ENCODE measurements at regions not wholly inside any gene's neighbourhood (a gene's known extent, or its start where the extent isn't known, plus 50 kb on each side); places are given as distances from the start of the nearest gene placed in this dataset.

DNA sequence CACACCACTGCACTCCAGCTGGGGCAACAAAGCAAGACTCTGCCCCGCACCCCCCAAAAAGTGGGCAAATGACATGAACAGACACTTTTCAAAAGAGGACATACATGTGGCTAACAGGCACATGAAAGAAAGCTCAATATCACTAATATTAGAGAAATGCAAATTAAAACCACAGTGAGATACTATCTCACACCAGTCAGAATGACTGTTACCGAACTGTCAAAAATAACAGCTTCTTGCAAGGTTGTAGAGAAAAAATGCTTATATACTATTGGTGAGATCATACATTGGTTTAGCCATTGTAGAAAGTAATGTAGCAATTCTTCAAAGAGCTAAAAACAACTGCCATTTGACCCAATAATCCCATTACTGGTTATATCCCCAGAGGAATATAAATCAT is 99.5 kb upstream of the SPATA13 start:
- Histone ChIP-seq H3K27me3 (replicated peaks; ENCODE audit: control insufficient read depth, insufficient read depth, low read length, poor library complexity, severe bottlenecking) (no peaks in the 10 kb centered on the region), H3K36me3 (ENCODE audit: control insufficient read depth, insufficient read depth, low read length) (no peaks in the 10 kb centered on the region), H3K27ac (ENCODE audit: insufficient read depth, low read length, poor library complexity, severe bottlenecking) (no peak overlapping the region), H3K9me3 (ENCODE audit: control insufficient read depth, low read length) (no peaks in the 10 kb centered on the region), H3K4me3 (ENCODE audit: insufficient read depth, low read depth, low read length, poor library complexity, severe bottlenecking) (no peak overlapping the region), H3K4me1 (ENCODE audit: control insufficient read depth, insufficient read depth, low read length, poor library complexity, severe bottlenecking) (no peaks in the 10 kb centered on the region)
- DNase-seq = no peak

DNA sequence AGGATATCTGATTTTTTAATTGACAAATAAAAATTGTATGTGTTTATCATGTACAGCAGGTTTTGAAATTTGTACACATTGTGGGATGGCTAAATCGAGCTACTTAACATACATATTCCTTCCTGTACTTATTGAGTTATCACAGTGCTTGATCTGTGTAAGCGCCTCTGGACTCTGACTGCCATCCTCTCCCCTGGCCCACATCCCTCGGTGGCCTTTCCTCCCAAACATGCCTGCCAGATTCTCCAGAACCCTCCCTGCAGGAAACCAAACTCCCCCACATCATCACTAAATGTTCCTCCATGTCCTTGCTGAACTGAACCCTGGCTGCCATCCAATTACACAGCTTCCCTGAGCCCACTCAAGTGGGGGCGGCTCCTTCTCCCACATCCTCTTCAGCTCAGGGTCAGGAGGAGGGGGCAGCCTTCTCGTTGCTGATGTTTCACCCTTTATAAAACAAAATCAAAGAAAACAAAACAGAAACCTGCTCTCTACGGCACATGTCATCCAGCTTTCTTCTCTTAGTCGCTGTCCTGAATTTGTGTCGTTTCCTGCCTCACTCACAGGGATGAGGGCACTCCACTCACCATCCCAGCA is 97.1 kb upstream of the SPATA13 start:
- no peaks in the 10 kb centered on the region for H3K36me3 ChIP-seq (ENCODE audit: control insufficient read depth, insufficient read depth, low read length)
- DNase-seq = no peak
- no peaks in the 10 kb centered on the region for H3K4me1 ChIP-seq (ENCODE audit: control insufficient read depth, insufficient read depth, low read length, poor library complexity, severe bottlenecking)
- H3K4me3 ChIP-seq (ENCODE audit: insufficient read depth, low read depth, low read length, poor library complexity, severe bottlenecking) = no peak overlapping the region
- H3K27ac ChIP-seq (ENCODE audit: insufficient read depth, low read length, poor library complexity, severe bottlenecking) = no peak overlapping the region
- no peaks in the 10 kb centered on the region for H3K27me3 ChIP-seq (replicated peaks; ENCODE audit: control insufficient read depth, insufficient read depth, low read length, poor library complexity, severe bottlenecking)
- H3K9me3 ChIP-seq (ENCODE audit: control insufficient read depth, low read length) = no peaks in the 10 kb centered on the region

DNA sequence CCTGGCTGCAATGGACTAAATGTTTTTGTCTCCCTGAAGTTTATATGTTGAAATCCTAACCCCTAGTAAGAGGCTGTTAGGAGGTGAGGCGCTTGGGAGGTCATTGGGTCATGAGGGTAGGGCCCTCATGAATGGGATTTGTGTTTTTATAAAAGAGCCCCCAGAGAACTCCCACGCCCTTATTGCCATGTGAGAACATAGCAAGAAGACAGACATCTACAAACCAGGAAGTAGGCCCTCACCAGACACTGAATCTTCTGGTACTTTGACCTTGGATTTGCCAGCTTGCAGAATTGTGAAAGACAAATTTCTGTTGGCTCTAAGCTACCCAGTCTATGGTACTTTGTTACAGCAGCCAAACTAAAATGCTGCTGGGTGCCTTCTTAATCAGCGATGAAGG is 96.1 kb upstream of the SPATA13 start:
- no peak for DNase-seq
- H3K4me3 ChIP-seq (ENCODE audit: insufficient read depth, low read depth, low read length, poor library complexity, severe bottlenecking) = no peak overlapping the region
- no peaks in the 10 kb centered on the region for H3K4me1 ChIP-seq (ENCODE audit: control insufficient read depth, insufficient read depth, low read length, poor library complexity, severe bottlenecking)

DNA sequence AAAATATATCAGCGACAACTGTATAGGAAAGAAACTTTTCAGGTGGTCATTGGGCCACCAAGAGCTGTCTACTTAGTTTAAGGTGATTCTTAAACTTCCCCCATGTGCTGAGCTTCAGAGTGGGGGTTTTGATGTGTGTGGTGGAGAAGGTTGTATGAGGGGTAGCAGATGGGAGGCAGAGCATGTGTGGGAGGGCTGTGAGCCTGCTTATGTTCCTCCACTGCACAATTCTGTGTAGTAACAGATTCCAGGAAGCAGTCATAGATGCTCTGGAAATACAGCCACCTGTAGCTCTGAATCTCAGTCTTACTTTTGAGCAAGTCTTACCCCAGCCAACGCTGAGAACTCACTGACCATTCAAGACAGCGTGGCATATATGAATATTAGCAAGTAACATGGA is 95.3 kb upstream of the SPATA13 start:
- no peaks in the 10 kb centered on the region for H3K27me3 ChIP-seq (replicated peaks; ENCODE audit: control insufficient read depth, insufficient read depth, low read length, poor library complexity, severe bottlenecking)
- no peak overlapping the region for H3K27ac ChIP-seq (ENCODE audit: insufficient read depth, low read length, poor library complexity, severe bottlenecking)
- H3K4me3 ChIP-seq (ENCODE audit: insufficient read depth, low read depth, low read length, poor library complexity, severe bottlenecking) = no peak overlapping the region
- no peak for DNase-seq
- H3K4me1 ChIP-seq (ENCODE audit: control insufficient read depth, insufficient read depth, low read length, poor library complexity, severe bottlenecking) = no peaks in the 10 kb centered on the region
- no peaks in the 10 kb centered on the region for H3K36me3 ChIP-seq (ENCODE audit: control insufficient read depth, insufficient read depth, low read length)
- H3K9me3 ChIP-seq (ENCODE audit: control insufficient read depth, low read length) = no peaks in the 10 kb centered on the region

More for the DNA sequence above, 96.1 kb upstream of the SPATA13 start:
- H3K27me3 ChIP-seq (replicated peaks; ENCODE audit: control insufficient read depth, insufficient read depth, low read length, poor library complexity, severe bottlenecking) = no peaks in the 10 kb centered on the region
- no peak overlapping the region for H3K27ac ChIP-seq (ENCODE audit: insufficient read depth, low read length, poor library complexity, severe bottlenecking)
- H3K9me3 ChIP-seq (ENCODE audit: control insufficient read depth, low read length) = no peaks in the 10 kb centered on the region
- no peaks in the 10 kb centered on the region for H3K36me3 ChIP-seq (ENCODE audit: control insufficient read depth, insufficient read depth, low read length)

DNA sequence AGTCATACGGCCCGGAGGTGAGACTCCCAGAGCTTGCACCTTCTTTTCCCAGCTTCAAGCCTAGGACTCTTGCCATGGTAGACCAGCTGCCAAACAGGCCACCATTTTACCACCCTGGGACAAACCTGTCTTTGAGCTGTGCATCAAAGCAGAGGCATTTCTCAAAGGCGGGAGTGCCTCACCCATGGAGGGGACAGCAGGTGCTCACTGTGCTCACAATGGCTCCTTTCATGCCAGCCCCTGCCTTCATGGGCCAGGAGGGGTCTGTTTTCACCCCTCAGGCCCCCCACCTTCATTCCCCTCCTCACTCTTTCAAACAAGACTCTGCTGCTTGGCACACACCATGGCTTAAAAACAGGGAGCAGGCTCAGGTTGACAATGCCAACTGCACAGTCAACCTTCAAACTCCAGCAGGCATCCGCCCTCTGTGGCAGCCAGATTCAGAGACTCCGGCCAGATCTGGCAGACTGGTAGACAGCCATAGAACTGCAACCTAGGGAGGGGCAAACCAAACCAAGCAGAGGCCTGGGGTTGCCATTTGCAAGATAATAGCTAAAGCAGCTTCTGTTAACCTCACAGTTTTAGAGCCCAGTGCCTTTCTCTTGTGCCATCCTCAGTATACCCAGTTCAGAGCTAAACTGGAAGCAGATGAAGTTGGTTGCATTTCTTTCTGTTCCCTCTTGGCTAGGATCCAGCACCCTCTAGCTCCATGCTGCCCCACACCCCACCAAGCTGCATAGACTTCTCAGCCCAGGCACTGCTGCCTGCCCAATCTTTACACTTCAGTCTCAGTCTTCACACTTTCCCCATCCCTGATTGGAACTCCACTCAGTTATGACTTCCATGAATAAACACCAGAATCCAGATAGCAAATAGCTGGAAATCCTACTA is 93.9 kb upstream of the SPATA13 start:
- no peaks in the 10 kb centered on the region for H3K36me3 ChIP-seq (ENCODE audit: control insufficient read depth, insufficient read depth, low read length)
- H3K4me1 ChIP-seq (ENCODE audit: control insufficient read depth, insufficient read depth, low read length, poor library complexity, severe bottlenecking) = no peaks in the 10 kb centered on the region
- H3K27ac ChIP-seq (ENCODE audit: insufficient read depth, low read length, poor library complexity, severe bottlenecking) = no peak overlapping the region
- H3K27me3 ChIP-seq (replicated peaks; ENCODE audit: control insufficient read depth, insufficient read depth, low read length, poor library complexity, severe bottlenecking) = no peaks in the 10 kb centered on the region
- H3K4me3 ChIP-seq (ENCODE audit: insufficient read depth, low read depth, low read length, poor library complexity, severe bottlenecking) = no peak overlapping the region
- no peaks in the 10 kb centered on the region for H3K9me3 ChIP-seq (ENCODE audit: control insufficient read depth, low read length)
- no peak for DNase-seq

DNA sequence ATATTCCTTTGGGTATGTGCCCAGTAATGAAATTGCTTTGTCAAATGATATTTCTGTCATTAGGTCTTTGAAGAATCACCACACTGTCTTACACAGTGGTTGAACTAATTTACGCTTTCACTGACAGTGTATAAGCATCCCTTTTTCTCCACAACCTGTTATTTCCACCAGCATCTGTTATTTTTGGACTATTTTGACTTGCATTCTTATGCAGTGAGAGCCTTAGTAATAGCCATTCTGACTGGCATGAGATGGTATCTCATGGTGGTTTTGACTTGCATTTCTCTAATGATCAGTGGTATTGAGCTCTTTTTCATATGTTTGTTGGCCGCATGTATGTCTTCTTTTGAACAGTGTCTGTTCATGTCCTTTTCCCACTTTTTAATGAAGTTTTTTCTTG is 92.0 kb upstream of the SPATA13 start:
- no peak for DNase-seq
- Histone ChIP-seq H3K4me1 (ENCODE audit: control insufficient read depth, insufficient read depth, low read length, poor library complexity, severe bottlenecking) (no peaks in the 10 kb centered on the region), H3K27ac (ENCODE audit: insufficient read depth, low read length, poor library complexity, severe bottlenecking) (no peak overlapping the region), H3K27me3 (replicated peaks; ENCODE audit: control insufficient read depth, insufficient read depth, low read length, poor library complexity, severe bottlenecking) (no peaks in the 10 kb centered on the region), H3K36me3 (ENCODE audit: control insufficient read depth, insufficient read depth, low read length) (no peaks in the 10 kb centered on the region), H3K4me3 (ENCODE audit: insufficient read depth, low read depth, low read length, poor library complexity, severe bottlenecking) (no peak overlapping the region), H3K9me3 (ENCODE audit: control insufficient read depth, low read length) (no peaks in the 10 kb centered on the region)

DNA sequence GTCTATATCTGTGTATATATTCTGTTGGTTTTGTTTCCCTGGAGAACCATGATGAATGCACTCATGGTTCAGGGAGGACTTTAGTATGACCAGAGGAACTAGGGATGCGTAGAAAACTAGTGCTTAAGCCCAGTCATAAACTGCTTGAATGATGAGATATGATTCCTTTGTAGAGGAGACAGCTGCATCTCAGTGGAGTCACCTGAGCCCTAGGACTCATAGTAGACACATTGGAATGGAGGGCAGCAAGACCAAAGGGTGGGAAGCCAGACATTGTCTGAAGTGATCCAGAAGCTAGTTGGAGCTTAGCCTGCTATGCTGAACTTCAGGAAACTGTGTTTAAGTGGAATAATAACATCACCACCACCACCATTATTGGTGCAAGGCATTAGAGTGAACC is 89.5 kb upstream of the SPATA13 start:
- Histone ChIP-seq H3K9me3 (ENCODE audit: control insufficient read depth, low read length) (no peaks in the 10 kb centered on the region), H3K36me3 (ENCODE audit: control insufficient read depth, insufficient read depth, low read length) (no peaks in the 10 kb centered on the region), H3K27ac (ENCODE audit: insufficient read depth, low read length, poor library complexity, severe bottlenecking) (no peak overlapping the region), H3K4me1 (ENCODE audit: control insufficient read depth, insufficient read depth, low read length, poor library complexity, severe bottlenecking) (no peaks in the 10 kb centered on the region), H3K4me3 (ENCODE audit: insufficient read depth, low read depth, low read length, poor library complexity, severe bottlenecking) (no peak overlapping the region), H3K27me3 (replicated peaks; ENCODE audit: control insufficient read depth, insufficient read depth, low read length, poor library complexity, severe bottlenecking) (no peaks in the 10 kb centered on the region)
- no peak for DNase-seq

DNA sequence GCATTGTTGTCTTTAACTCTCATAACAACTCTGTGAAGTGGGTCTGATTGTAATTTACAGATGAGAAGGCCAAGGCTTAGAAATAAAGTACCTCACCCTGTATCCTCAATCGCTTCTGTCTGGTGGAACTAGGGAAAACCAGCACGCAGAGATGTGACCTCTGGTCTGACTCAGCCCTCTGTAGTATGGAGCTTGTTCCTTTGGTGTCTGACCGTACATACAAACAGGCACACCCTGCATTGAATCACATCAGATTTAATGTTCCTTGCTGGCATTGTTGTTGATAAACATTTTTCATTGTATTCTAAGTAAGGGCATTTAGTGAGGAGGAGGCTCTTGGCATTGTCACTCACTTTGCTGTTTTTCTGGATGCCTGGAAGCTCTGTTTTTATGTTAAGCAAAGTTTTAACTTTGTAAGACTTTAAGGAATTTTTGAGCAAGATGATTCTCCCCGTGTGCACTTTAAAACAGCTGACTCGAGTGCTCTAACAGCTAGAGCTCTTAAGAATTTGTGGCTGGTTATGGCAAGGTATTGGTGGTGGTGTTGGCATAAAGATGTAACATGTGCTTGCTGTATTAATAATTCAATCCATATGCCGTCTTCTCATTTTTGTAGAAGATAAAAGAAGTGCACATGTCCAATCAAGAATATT is 89.0 kb upstream of the SPATA13 start:
- Histone ChIP-seq H3K36me3 (ENCODE audit: control insufficient read depth, insufficient read depth, low read length) (no peaks in the 10 kb centered on the region), H3K4me3 (ENCODE audit: insufficient read depth, low read depth, low read length, poor library complexity, severe bottlenecking) (no peak overlapping the region), H3K27ac (ENCODE audit: insufficient read depth, low read length, poor library complexity, severe bottlenecking) (no peak overlapping the region), H3K27me3 (replicated peaks; ENCODE audit: control insufficient read depth, insufficient read depth, low read length, poor library complexity, severe bottlenecking) (no peaks in the 10 kb centered on the region), H3K9me3 (ENCODE audit: control insufficient read depth, low read length) (no peaks in the 10 kb centered on the region), H3K4me1 (ENCODE audit: control insufficient read depth, insufficient read depth, low read length, poor library complexity, severe bottlenecking) (no peaks in the 10 kb centered on the region)
- DNase-seq = no peak

DNA sequence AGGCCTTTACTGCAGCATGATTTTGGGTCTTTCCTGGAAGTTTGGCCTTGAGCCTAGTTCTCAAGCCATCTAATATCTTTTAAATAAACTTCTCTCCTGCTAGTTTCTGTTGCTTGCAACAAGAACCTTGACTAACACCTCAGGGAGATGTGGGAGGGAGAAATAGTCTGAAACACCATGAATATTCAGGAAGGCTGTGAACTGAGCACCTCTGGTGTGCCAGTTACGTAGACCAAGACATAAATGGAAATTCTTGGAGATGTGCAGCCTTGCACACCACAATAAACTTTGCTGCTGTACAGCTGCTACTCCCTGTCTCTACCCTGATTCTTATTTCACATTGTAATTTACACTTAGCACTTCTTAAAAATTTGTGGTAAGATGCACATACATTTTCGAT is 86.9 kb upstream of the SPATA13 start:
- no peak overlapping the region for H3K27ac ChIP-seq (ENCODE audit: insufficient read depth, low read length, poor library complexity, severe bottlenecking)
- no peaks in the 10 kb centered on the region for H3K27me3 ChIP-seq (replicated peaks; ENCODE audit: control insufficient read depth, insufficient read depth, low read length, poor library complexity, severe bottlenecking)
- no peaks in the 10 kb centered on the region for H3K9me3 ChIP-seq (ENCODE audit: control insufficient read depth, low read length)
- H3K36me3 ChIP-seq (ENCODE audit: control insufficient read depth, insufficient read depth, low read length) = no peaks in the 10 kb centered on the region
- no peak overlapping the region for H3K4me3 ChIP-seq (ENCODE audit: insufficient read depth, low read depth, low read length, poor library complexity, severe bottlenecking)
- no peaks in the 10 kb centered on the region for H3K4me1 ChIP-seq (ENCODE audit: control insufficient read depth, insufficient read depth, low read length, poor library complexity, severe bottlenecking)
- no peak for DNase-seq

DNA sequence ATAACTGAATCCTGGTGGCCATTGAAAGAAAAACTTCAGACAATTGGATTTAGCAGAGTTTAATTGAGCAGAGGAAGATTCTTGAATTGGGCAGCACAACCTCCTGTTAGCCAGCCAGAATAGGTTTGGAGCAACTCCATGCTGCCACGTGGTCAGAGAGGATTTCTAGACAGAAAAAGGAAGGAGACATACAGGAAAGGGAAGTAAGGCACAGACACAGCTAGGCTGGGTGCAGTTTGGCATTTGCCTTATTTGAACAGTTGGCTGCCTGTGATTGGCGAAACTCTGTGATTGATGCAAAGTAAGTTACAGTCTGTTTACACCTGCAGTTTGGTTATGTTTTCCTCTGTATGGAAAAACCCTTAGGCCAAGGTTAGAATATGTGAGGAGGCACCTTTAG is 85.8 kb upstream of the SPATA13 start:
- H3K4me1 ChIP-seq (ENCODE audit: control insufficient read depth, insufficient read depth, low read length, poor library complexity, severe bottlenecking) = no peaks in the 10 kb centered on the region
- no peak overlapping the region for H3K27ac ChIP-seq (ENCODE audit: insufficient read depth, low read length, poor library complexity, severe bottlenecking)
- no peaks in the 10 kb centered on the region for H3K36me3 ChIP-seq (ENCODE audit: control insufficient read depth, insufficient read depth, low read length)
- H3K27me3 ChIP-seq (replicated peaks; ENCODE audit: control insufficient read depth, insufficient read depth, low read length, poor library complexity, severe bottlenecking) = no peaks in the 10 kb centered on the region
- no peak overlapping the region for H3K4me3 ChIP-seq (ENCODE audit: insufficient read depth, low read depth, low read length, poor library complexity, severe bottlenecking)
- H3K9me3 ChIP-seq (ENCODE audit: control insufficient read depth, low read length) = no peaks in the 10 kb centered on the region
- DNase-seq = no peak
